ENCODE measurements at regions not wholly inside any gene's neighbourhood (a gene's known extent, or its start where the extent isn't known, plus 50 kb on each side); places are given as distances from the start of the nearest gene placed in this dataset.
"Not testable (repeated sequence)": the region's sequence is repeated elsewhere in the genome, so short reads cannot be mapped to it uniquely, and the experiment has no call there.

DNA sequence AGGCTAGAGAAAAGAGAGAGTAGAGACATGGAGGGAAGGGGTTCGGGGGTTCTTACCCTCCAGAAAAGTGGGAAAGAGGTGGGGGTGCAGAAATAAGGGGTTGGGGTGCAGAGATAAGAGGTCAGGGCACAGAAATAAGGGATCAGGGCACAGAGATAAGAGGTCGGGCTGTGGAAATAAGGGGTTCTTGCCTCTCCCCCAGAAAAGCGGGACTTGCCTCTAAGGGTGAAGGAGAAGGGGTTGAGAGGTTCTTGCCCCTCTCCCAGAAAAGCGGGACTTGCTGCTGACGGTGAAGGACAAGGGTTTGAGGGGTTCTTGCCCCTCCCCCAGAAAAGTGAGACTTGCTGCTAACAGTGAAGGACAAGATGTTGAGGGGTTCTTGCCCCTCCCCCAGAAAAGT, 778.6 kb downstream of the UQCRFS1 start:
- TF ChIP-seq, protein P1, sequence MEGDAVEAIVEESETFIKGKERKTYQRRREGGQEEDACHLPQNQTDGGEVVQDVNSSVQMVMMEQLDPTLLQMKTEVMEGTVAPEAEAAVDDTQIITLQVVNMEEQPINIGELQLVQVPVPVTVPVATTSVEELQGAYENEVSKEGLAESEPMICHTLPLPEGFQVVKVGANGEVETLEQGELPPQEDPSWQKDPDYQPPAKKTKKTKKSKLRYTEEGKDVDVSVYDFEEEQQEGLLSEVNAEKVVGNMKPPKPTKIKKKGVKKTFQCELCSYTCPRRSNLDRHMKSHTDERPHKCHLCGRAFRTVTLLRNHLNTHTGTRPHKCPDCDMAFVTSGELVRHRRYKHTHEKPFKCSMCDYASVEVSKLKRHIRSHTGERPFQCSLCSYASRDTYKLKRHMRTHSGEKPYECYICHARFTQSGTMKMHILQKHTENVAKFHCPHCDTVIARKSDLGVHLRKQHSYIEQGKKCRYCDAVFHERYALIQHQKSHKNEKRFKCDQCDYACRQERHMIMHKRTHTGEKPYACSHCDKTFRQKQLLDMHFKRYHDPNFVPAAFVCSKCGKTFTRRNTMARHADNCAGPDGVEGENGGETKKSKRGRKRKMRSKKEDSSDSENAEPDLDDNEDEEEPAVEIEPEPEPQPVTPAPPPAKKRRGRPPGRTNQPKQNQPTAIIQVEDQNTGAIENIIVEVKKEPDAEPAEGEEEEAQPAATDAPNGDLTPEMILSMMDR (IDR thresholded peaks at IDR 0.05; ENCODE audit: low read depth, low read length) = not testable (repeated sequence)
- TF ChIP-seq POLR2A (IDR thresholded peaks at IDR 0.05; ENCODE audit: extremely low read depth, insufficient read length) = not testable (repeated sequence)
